CD4-positive, alpha-beta T cell (primary cell): ENCODE measurements at regions not wholly inside any gene's neighbourhood (a gene's known extent, or its start where the extent isn't known, plus 50 kb on each side); places are given as distances from the start of the nearest gene placed in this dataset.
A peak's percentile ranks its signal among the peaks of the same experiment; 100 is the strongest.

Source experiments
- ATAC-seq: fragments of 200-7000 bp; cut with Tn5 transposase; one replicate; pipeline ENCODE4 v1.10.0; 2022; ENCODE audit warnings: mild to moderate bottlenecking; ENCODE audit not compliant: poor library complexity
- CTCF ChIA-PET: fragments of 350-600 bp; sonication (Branson Sonifier 250); formaldehyde crosslinking; loops from one replicate; lab custom pipeline; 2021; ENCODE audit warnings: antibody characterized with exemption, inconsistent platforms; lab: Charles Lee
- POLR2A ChIA-PET: fragments of 350-600 bp; sonication (Branson Sonifier 250); formaldehyde crosslinking; loops from one replicate; lab custom pipeline; 2021; ENCODE audit warnings: antibody characterized with exemption, inconsistent platforms; lab: Charles Lee
- DNase-seq, 14 experiments: peaks; one replicate each; pipeline ENCODE4 v3.0.0-alpha.2; 2013 to 2020; ENCODE audit warnings: mixed read lengths in 2 of 14
- H3K27ac ChIP-seq, 2 donors: one replicate each; pipeline versions ENCODE4 v1.5.1 to v1.7.0; 2013; ENCODE audit warnings: low read length in 2 of 2, low read depth in 1 of 2, mild to moderate bottlenecking in 1 of 2
- H3K27me3 ChIP-seq, 2 experiments: 1 replicate in 1 of 2; 2 replicates in 1 of 2; pipeline versions ENCODE4 v1.6.1 to v1.7.0; 2013; ENCODE audit warnings: low read length in 2 of 2, control low read depth in 1 of 2, mild to moderate bottlenecking in 1 of 2, moderate library complexity in 1 of 2; ENCODE audit not compliant: insufficient read depth in 2 of 2, control insufficient read depth in 1 of 2
- H3K36me3 ChIP-seq: one replicate; pipeline ENCODE4 v1.6.1; 2013; ENCODE audit warnings: low read length, control low read depth; ENCODE audit not compliant: insufficient read depth
- H3K4me1 ChIP-seq: one replicate; pipeline ENCODE4 v1.6.1; 2013; ENCODE audit warnings: low read length, control low read depth; ENCODE audit not compliant: insufficient read depth
- H3K4me3 ChIP-seq: one replicate; pipeline ENCODE4 v1.5.1; 2013; ENCODE audit warnings: mild to moderate bottlenecking, low read length, moderate library complexity
- H3K9me3 ChIP-seq, 2 experiments: 1 replicate in 1 of 2; 2 replicates in 1 of 2; pipeline versions ENCODE4 v1.6.1 to v1.7.0; 2013; ENCODE audit warnings: low read length in 2 of 2, mild to moderate bottlenecking in 2 of 2, control low read depth in 1 of 2, moderate library complexity in 1 of 2; ENCODE audit not compliant: control insufficient read depth in 1 of 2, insufficient read depth in 1 of 2
- H3K27ac Mint-ChIP-seq: one replicate; pipeline ENCODE4 v1.8.0; 2020; ENCODE audit warnings: mixed read lengths
- H3K27me3 Mint-ChIP-seq: one replicate; pipeline ENCODE4 v1.8.0; 2021; ENCODE audit warnings: mixed read lengths
- H3K36me3 Mint-ChIP-seq: one replicate; pipeline ENCODE4 v1.8.0; 2021; ENCODE audit warnings: low read depth, mixed read lengths
- H3K4me1 Mint-ChIP-seq: one replicate; pipeline ENCODE4 v1.8.0; 2021; ENCODE audit warnings: low read depth, mixed read lengths
- H3K4me3 Mint-ChIP-seq: one replicate; pipeline ENCODE4 v1.8.0; 2020; ENCODE audit warnings: mild to moderate bottlenecking, mixed read lengths
- H3K9me3 Mint-ChIP-seq: one replicate; pipeline ENCODE4 v1.8.0; 2020; ENCODE audit warnings: mixed read lengths
- CTCF ChIP-seq: fragments of 200-600 bp; IDR thresholded peaks from one replicate; pipeline ENCODE4 v1.8.0; 2022; ENCODE audit warnings: antibody characterized with exemption, mild to moderate bottlenecking
- intact Hi-C, 2 experiments: fragments of 100-400 bp; cut with DNase I in 1 of 2; cut with micrococcal nuclease in 1 of 2; formaldehyde crosslinking; loops; one replicate each; pipeline versions ENCODE4 v1.15.1 to v1.9.0; 2023 to 2025; cut with DNase I, micrococcal nuclease

DNA sequence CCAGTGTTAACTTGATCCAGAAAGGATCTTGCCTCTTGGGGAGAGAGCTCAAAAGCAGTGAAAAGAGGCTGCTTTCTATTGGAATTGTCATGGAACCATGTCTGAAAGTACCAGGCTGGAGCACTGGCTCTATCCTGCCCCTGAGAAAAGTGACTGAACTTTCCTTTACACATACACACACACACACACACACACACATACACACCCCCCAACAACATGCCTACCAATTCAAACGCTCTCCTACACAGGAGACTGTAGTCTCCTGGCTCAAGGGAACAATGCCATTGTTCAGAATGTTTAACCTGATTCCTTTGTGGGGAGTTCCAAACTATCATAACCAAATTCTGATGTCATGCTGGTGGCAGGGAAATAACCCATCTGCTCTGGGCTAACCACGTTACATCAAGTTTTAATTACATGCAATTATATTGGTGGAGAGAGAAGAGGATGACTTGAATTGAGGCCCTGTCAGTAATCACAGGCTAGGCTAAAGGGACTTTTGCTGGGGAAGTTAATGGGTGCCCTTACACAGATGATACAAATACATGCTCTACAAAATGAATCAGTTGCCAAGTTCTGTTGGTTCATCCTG lies 52.3 kb upstream of the DUSP10 start:
- H3K36me3 Mint-ChIP-seq = no peaks in the 10 kb centered on the region
- peak in 2 of 14 experiments; percentile 73 to 79 for DNase-seq
- peaks cover 6% of the 10 kb centered on the region for H3K4me1 Mint-ChIP-seq
- Histone ChIP-seq H3K4me1 (peaks cover 10% of the 10 kb centered on the region), H3K4me3 (no peak overlapping the region), H3K27me3 (no peaks in the 10 kb centered on the region), H3K9me3 (no peaks in the 10 kb centered on the region), H3K36me3 (no peaks in the 10 kb centered on the region), H3K27ac (no peak overlapping the region)
- H3K4me3 Mint-ChIP-seq = no peak overlapping the region
- peak overlapping the region; percentile 19 for H3K27ac Mint-ChIP-seq
- intact Hi-C loops = no loop called here
- H3K27me3 Mint-ChIP-seq = no peaks in the 10 kb centered on the region
- ATAC-seq = peak; percentile 81
- ChIA-PET CTCF (no interaction called here), POLR2A (interaction anchor here (0.9 to 1.0 kb wide), 2 partner anchors 14 to 52 kb away, joined by 3 to 4 read pairs; partner anchors contain the start of gene DUSP10)
- no peaks in the 10 kb centered on the region for H3K9me3 Mint-ChIP-seq
- TF ChIP-seq CTCF = no peak

- peak in 2 of 14 experiments; percentile 38 to 51 for DNase-seq
- no peaks in the 10 kb centered on the region for H3K36me3 Mint-ChIP-seq
- CTCF ChIA-PET = no interaction called here
- no peaks in the 10 kb centered on the region for H3K9me3 ChIP-seq
- no peaks in the 10 kb centered on the region for H3K9me3 Mint-ChIP-seq
- no peak overlapping the region for H3K27ac ChIP-seq
- peak overlapping the region; percentile 19 for H3K27ac Mint-ChIP-seq
- intact Hi-C loops = no loop called here
- no peak for ATAC-seq
- no peak overlapping the region for H3K4me3 ChIP-seq
- peaks cover 6% of the 10 kb centered on the region for H3K4me1 Mint-ChIP-seq
- H3K4me1 ChIP-seq = peaks cover 10% of the 10 kb centered on the region
- no peak overlapping the region for H3K4me3 Mint-ChIP-seq
- POLR2A ChIA-PET = interaction anchor here (0.9 kb wide), 1 partner anchor 52 kb away, joined by 4 read pairs; the partner anchor contains the start of gene DUSP10
- no peaks in the 10 kb centered on the region for H3K36me3 ChIP-seq
- H3K27me3 ChIP-seq = no peaks in the 10 kb centered on the region
- no peak for TF ChIP-seq CTCF
- no peaks in the 10 kb centered on the region for H3K27me3 Mint-ChIP-seq
Observed at GRCh38 chr1:221793439-221794078, 51.7 kb upstream of the DUSP10 start.

DNA sequence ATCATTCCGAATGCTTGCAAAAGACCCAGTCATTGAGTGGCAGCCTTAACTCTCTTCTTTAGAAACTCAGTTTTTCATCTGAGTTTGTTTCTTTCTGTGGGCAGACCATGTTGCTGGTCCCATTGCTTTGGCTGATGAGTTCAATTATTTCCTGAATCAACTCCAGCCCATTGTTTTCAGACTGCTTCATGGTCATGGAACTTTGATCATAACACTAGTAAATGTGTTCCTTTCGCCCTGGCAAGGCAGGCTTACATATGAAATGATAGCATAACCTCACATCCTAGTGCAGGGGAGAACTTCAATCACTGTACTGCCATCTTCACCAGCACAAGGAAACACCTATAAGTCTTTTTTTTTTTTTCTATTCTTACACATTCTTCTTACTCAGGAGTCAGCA lies 50.0 kb upstream of the DUSP10 start:
- Histone ChIP-seq H3K27me3 (no peaks in the 10 kb centered on the region), H3K4me3 (no peak overlapping the region), H3K9me3 (no peaks in the 10 kb centered on the region), H3K36me3 (no peaks in the 10 kb centered on the region), H3K27ac (no peak overlapping the region), H3K4me1 (peaks cover 10% of the 10 kb centered on the region)
- no peaks in the 10 kb centered on the region for H3K9me3 Mint-ChIP-seq
- intact Hi-C loops = no loop called here
- H3K4me1 Mint-ChIP-seq = peaks cover 6% of the 10 kb centered on the region
- no peak for TF ChIP-seq CTCF
- ATAC-seq (no peak), DNase-seq (no peak)
- H3K27ac Mint-ChIP-seq = no peak overlapping the region
- no peaks in the 10 kb centered on the region for H3K27me3 Mint-ChIP-seq
- ChIA-PET CTCF (no interaction called here), POLR2A (no interaction called here)
- no peak overlapping the region for H3K4me3 Mint-ChIP-seq
- H3K36me3 Mint-ChIP-seq = no peaks in the 10 kb centered on the region
